Bronchial epithelial cell (primary cell): ENCODE measurements at regions not wholly inside any gene's neighbourhood (a gene's known extent, or its start where the extent isn't known, plus 50 kb on each side); places are given as distances from the start of the nearest gene placed in this dataset.
A peak's percentile ranks its signal among the peaks of the same experiment; 100 is the strongest.

Experiments
- DNase-seq: peaks from one replicate; pipeline ENCODE4 v3.0.0-alpha.2; 2010; ENCODE audit warnings: low read depth
- FAIRE-seq: peaks from 2 replicates; lab custom pipeline; 2011; peaks lifted over from hg19 to GRCh38; lab: Jason Lieb, UNC
- H3K27me3 ChIP-seq: 2 replicates; pipeline ENCODE4 v1.5.1; 2011; ENCODE audit warnings: low read length; ENCODE audit not compliant: control insufficient read depth, insufficient read depth
- H3K36me3 ChIP-seq: 2 replicates; pipeline ENCODE4 v1.5.1; 2011; ENCODE audit warnings: low read length; ENCODE audit not compliant: control insufficient read depth, insufficient read depth
- H3K4me3 ChIP-seq: 2 replicates; pipeline ENCODE4 v1.5.1; 2011; ENCODE audit warnings: mild to moderate bottlenecking, low read depth, low read length, control low read depth
- TF ChIP-seq, protein P1 (sequence below): IDR thresholded peaks from 2 replicates; pipeline ENCODE4 v1.5.1; 2011; ENCODE audit warnings: mild to moderate bottlenecking, moderate library complexity, low read length, control low read depth, inconsistent platforms; ENCODE audit not compliant: insufficient read depth, severe bottlenecking

- FAIRE-seq = no peak
- no peak for DNase-seq
- H3K36me3 ChIP-seq = no peaks in the 10 kb centered on the region
- H3K4me3 ChIP-seq = no peak overlapping the region
- TF ChIP-seq, protein P1, sequence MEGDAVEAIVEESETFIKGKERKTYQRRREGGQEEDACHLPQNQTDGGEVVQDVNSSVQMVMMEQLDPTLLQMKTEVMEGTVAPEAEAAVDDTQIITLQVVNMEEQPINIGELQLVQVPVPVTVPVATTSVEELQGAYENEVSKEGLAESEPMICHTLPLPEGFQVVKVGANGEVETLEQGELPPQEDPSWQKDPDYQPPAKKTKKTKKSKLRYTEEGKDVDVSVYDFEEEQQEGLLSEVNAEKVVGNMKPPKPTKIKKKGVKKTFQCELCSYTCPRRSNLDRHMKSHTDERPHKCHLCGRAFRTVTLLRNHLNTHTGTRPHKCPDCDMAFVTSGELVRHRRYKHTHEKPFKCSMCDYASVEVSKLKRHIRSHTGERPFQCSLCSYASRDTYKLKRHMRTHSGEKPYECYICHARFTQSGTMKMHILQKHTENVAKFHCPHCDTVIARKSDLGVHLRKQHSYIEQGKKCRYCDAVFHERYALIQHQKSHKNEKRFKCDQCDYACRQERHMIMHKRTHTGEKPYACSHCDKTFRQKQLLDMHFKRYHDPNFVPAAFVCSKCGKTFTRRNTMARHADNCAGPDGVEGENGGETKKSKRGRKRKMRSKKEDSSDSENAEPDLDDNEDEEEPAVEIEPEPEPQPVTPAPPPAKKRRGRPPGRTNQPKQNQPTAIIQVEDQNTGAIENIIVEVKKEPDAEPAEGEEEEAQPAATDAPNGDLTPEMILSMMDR = no peak
- peaks cover 9% of the 10 kb centered on the region for H3K27me3 ChIP-seq
Measured at GRCh38 chr10:3274414-3274813, 101.8 kb upstream of the PITRM1 start.

DNA sequence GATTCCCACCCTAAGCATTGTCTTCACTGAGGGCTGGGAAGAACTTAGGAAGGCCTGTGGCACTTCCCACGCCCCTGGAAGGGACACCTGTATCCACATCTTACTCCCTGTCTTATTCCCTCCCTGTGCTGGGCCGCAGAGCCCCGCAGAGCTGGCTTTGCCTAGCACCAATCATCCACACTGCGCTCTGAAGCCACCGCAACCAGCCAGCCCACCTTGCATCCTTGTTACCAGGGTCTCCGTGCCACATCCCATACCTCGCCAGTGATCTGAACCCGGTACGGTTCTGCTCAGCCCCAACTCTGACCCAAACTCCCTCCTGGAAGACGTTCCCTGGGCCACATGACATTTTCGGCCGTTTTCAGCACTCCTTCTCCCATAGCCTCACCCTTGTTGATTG lies 101.4 kb upstream of the PITRM1 start:
- H3K27me3 ChIP-seq = peaks cover 9% of the 10 kb centered on the region
- no peaks in the 10 kb centered on the region for H3K36me3 ChIP-seq
- DNase-seq = no peak
- H3K4me3 ChIP-seq = no peak overlapping the region
- no peak for FAIRE-seq
- TF ChIP-seq, protein P1 = no peak

DNA sequence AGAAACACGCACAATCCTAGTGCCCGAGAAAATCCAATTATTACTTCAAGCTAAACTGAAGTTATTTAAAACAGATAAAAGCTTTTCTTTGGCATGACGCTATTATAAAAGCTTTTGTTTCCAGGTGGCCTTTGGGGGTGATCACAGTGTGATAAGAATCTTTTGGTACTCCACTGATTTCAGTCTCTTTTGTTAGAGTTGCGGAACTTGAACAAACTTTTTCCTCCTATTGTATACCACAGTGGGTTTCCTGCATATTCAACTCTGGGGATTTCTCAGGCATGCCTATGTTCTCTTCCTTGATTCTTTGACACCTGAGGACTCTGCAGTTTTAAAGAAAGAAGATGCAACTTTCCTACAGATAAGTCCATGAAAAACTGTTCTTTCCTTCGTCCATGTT lies 99.7 kb upstream of the PITRM1 start:
- TF ChIP-seq, protein P1 = no peak
- no peak for FAIRE-seq
- Histone ChIP-seq H3K36me3 (no peaks in the 10 kb centered on the region), H3K4me3 (no peak overlapping the region), H3K27me3 (peaks cover 9% of the 10 kb centered on the region)
- DNase-seq = no peak

DNA sequence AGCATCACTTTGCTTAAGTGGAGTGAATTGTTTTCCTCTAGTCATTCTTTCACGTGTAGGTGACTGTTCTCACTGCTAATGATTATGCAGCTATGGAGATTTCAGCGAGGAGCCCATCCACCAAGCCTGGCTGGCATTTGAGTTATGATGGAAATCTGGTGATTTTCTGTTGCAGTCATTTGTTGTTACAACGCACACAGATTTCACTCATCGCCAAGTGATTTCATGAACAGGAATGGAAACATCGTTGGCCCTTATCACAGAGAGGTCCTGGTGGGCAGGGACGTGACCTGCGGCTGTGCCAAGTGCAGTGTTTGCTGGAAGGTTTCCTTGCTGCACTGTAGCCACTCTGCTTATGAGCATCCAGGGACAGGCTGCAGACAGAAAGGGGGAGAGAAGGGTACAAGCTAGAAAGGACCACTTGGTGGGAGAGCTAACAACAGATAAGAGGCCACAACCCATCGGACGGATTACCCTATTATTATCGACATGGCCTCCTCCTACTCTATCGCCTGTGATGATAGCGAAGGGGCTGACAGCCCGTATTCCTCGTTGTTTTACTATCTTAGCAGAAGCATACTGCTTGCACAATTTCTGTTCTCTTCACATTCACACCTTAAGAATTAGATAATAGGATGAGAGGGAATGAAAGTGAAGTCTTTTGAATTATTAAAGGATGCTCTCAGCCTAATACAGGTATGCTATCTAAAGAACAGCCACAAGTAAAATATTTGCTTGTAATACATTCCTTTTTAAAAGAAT lies 99.0 kb upstream of the PITRM1 start:
- Histone ChIP-seq H3K4me3 (no peak overlapping the region), H3K27me3 (peaks cover 9% of the 10 kb centered on the region), H3K36me3 (no peaks in the 10 kb centered on the region)
- no peak for FAIRE-seq
- DNase-seq = no peak
- TF ChIP-seq, protein P1 = no peak

DNA sequence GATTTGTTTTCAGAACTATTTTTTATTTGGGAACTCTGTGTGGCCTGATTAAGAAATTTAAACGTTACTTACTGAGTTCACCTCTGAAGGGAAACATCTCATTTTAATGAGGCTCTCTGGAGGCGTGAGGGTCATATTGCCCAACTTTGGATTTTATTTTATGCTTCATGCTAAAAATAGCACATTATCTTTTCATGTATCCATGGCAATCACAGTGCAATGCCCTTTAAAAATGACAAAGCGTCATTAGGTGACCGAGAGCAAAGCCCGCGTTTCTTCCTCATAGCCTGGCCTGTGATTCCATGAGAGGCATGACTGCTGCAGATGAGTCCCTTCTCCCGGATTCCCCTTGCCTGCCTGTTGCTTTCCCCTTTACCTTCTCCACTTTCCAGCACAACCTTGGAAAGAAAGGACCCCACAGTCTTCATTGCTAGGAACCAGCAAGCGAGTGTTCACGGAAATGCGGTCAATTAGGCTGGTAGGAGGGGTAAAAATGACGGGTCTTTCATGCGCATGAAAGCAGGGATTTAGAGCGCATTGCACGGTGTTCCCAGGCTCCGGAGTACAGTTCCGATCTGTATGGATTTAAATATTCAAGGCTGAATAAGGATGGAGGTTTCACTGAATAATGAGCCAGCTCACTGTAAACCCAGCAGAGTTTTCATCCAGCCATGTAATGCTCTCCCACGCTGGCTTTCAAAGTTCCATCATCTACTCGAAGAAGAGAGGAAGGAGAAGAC lies 98.2 kb upstream of the PITRM1 start:
- DNase-seq (no peak), FAIRE-seq (no peak)
- Histone ChIP-seq H3K36me3 (no peaks in the 10 kb centered on the region), H3K4me3 (no peak overlapping the region), H3K27me3 (peaks cover 9% of the 10 kb centered on the region)
- TF ChIP-seq, protein P1 = no peak

- TF ChIP-seq, protein P1 = no peak
- peak; percentile 23 for FAIRE-seq
- peaks cover 7% of the 10 kb centered on the region for H3K27me3 ChIP-seq
- no peaks in the 10 kb centered on the region for H3K36me3 ChIP-seq
- no peak for DNase-seq
- H3K4me3 ChIP-seq = no peak overlapping the region
Measured at GRCh38 chr10:3268025-3268424, 95.4 kb upstream of the PITRM1 start.
